ENCODE measurements at regions not wholly inside any gene's neighbourhood (a gene's known extent, or its start where the extent isn't known, plus 50 kb on each side); places are given as distances from the start of the nearest gene placed in this dataset.

DNA sequence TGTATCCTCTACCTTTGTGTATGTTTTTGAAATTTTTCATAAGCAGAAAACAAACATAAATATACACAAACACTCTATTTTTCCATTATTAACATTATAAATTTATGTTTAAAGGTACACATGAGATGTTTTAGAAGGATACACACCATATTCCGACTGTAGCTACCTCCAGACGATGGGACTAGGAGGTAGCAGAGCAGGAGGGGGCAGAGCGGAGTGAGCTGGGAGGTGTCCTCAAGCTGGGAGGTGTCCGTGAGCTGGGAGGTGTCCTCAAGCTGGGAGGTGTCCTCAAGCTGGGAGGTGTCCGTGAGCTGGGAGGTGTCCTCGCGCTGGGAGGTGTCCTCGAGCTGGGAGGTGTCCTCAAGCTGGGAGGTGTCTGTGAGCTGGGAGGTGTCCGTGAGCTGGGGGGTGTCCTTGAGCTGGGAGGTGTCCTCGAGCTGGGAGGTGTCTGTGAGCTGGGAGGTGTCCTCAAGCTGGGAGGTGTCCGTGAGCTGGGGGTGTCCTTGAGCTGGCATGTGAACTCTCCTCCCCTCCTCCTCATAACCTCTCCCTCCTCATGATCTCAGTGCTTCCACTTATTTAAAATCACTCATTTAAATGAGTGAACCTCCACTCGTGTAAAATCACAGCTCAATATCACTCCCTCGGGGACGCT, 346.9 kb upstream of the SFSWAP start:
- TF ChIP-seq, protein P1, sequence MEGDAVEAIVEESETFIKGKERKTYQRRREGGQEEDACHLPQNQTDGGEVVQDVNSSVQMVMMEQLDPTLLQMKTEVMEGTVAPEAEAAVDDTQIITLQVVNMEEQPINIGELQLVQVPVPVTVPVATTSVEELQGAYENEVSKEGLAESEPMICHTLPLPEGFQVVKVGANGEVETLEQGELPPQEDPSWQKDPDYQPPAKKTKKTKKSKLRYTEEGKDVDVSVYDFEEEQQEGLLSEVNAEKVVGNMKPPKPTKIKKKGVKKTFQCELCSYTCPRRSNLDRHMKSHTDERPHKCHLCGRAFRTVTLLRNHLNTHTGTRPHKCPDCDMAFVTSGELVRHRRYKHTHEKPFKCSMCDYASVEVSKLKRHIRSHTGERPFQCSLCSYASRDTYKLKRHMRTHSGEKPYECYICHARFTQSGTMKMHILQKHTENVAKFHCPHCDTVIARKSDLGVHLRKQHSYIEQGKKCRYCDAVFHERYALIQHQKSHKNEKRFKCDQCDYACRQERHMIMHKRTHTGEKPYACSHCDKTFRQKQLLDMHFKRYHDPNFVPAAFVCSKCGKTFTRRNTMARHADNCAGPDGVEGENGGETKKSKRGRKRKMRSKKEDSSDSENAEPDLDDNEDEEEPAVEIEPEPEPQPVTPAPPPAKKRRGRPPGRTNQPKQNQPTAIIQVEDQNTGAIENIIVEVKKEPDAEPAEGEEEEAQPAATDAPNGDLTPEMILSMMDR (conservative IDR thresholded peaks at IDR 0.05; ENCODE audit: low read depth, low read length): no peak
- TF ChIP-seq EZH2 (IDR thresholded peaks at IDR 0.05; ENCODE audit: borderline replicate concordance, low read depth, low read length, poor library complexity, severe bottlenecking): no peak
